HG03039 (cell line): ENCODE measurements at regions not wholly inside any gene's neighbourhood (a gene's known extent, or its start where the extent isn't known, plus 50 kb on each side); places are given as distances from the start of the nearest gene placed in this dataset.
"Not testable (repeated sequence)": the region's sequence is repeated elsewhere in the genome, so short reads cannot be mapped to it uniquely, and the experiment has no call there.

Experiments
- ATAC-seq: cut with Tn5 transposase; IDR thresholded peaks from one replicate; pipeline ENCODE4 v1.9.1; 2021; ENCODE audit warnings: mild to moderate bottlenecking, moderate library complexity; ENCODE audit not compliant: unreplicated experiment

DNA sequence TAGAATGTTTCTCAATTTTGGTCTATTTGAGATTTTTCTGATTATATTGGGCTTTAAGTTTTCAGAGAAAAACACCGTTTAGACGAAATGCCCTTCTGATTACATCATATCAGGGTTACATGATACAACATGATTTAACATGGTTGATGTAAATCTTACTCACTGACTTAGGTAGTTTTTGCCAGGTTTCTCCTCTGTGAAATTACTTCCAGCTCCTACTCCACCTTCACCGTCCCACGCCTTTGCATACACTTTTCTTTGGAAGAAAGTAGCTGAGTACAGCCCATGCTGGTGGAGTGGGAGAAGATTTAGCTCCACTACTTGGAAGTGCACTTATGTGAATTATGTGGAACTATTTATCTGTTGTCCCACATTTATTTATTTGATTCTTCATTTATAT, 433.2 kb upstream of the KLHL1 start:
- no peak for ATAC-seq

DNA sequence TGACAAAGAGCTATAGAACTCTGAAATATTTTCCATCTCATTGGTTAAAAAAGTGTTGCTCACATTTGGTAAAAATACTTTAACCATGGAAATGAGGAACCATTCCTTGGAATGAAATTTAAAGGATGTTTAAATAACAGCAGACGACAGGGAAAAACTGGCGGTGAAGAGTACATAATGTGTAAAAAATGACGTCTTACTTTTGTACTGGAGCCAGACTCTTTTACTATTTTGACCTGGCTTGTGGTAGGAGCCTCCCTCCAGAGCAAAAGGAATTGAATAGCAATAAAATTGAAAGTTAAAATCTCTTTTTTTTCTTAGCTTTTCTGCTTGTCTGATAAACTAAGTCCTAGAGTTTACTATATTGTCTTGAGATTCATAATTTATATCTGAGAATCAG, 426.2 kb upstream of the KLHL1 start:
- no peak for ATAC-seq

- ATAC-seq = no peak
Measured at GRCh38 chr13:70529652-70530051, 421.4 kb upstream of the KLHL1 start.

- no peak for ATAC-seq
Measured at GRCh38 chr13:70527599-70527998, 419.3 kb upstream of the KLHL1 start.

DNA sequence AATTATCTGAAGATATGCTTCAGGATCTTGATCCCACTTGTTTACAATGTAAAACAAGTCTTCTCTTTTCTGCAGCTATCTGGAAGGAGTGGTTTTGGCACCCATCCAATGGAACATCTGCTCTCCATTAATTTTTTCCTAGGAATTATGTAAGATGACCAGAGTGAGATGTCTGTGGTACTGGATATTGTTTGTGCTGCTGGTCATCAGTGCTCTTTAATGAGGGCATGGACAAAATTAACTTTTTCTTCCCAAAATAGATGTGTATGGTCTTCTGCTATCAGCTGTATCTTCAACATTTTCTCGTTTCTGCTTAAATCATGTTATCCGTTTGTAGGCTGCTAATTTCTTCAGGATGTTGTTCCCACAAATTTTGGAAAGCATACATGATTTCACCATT, 415.4 kb upstream of the KLHL1 start:
- ATAC-seq = no peak

DNA sequence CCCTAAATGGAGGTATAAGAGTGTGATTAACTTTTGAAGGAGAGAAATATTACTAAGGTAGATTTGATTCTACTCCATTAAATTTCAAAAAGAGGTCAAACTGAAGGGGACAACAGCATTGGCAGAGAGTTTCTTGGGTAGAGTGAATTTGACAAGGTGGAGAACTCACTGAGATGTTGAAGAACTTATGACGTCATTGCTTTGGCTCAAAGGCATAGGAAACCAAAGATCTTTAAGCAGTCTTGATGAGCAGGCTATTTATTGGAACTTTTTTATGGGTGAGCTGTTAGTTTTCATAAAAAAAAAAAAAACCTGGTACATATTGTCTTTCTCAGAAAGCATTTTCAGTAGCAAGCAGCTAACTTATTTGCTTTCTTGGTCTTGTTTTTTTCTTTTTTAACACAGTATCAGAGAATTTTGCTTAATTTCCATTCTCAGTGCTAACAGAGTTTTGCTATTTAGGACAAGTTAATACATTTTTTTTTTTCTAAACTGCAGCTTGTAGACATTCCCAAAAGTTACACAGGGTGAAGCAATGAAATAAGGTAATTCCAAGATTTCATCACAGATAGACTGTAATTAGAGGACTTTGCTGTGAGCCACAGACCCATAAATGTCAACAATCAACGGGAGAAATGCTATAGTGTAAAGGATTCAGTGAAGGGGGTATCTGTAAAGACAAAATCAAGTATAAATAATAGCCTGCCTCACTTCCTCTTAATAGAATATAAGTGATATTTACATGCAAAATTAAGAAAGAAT, 412.2 kb upstream of the KLHL1 start:
- no peak for ATAC-seq

DNA sequence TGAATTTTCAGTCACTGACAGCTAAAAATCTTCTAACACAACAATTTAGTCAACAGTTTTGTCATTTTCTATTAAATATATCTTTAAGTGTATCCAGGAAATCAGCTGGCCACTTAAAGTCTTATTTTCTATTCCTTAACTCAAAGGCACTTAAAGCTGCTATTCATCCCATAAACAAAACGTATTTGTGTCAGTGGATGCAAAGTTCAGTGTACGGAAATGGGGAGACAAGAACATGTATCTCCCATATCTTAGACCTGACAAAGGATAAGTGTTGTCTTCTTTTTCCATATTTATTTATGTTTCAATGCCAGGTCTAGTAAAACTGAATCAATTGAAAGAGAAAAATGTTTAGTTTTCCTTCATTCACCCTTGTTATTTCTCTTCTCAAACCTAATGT, 409.8 kb upstream of the KLHL1 start:
- no peak for ATAC-seq

DNA sequence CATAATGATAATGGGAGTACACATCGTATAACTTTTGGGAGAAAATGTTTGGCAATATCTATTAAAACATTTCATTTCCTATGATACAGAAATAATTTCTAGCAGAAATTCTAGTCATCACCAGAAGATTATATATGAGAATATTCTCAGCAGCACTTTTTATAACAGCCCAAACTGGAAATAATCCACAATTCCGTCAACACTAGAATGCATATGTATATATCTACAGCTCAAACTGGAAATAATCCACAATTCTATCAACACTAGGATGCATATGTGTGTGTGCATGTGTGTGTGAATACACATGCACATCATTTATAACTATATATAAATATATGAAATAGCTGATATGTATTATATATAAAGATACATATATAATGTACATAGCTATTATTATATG, 408.0 kb upstream of the KLHL1 start:
- no peak for ATAC-seq

DNA sequence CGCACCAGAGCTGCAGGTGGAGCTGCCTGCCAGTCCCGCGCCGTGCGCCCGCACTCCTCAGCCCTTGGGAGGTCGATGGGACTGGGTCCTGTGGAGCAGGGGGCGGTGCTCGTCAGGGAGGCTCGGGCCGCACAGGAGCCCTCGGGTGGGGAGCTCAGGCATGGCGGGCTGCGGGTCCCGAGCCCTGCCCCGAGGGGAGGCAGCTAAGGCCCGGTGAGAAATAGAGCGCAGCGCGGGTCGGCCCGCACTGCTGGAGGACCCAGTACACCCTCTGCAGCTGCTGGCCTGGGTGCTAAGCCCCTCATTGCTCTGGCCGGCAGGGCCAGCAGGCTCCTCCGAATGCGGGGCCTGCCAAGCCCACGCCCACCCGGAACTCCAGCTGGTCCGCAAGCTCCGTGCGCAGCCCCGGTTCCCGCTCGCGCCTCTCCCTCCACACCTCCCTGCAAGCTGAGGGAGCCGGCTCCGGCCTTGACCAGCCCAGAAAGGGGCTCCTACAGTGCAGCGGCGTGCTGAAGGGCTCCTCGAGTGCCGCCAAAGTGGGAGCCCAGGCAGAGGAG, 403.7 kb upstream of the KLHL1 start:
- not testable (repeated sequence) for ATAC-seq

DNA sequence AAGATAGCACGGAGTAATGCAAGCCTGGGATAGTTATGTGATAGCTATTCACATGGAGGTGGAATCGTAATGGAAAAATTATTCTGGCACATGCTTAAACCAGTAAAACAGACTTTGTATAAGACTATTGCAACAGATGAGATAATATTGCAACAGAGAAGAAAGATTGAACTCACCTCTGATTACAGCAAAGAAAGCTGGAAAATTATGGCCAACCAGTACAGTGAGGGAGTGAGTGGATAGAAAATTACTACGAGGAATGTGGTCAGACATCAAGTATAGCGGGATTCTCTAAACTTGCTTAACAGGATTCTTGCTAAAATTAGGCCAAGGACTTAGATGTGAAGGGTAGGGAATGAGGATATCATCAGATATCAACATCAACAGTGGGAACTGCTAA, 397.6 kb upstream of the KLHL1 start:
- no peak for ATAC-seq

DNA sequence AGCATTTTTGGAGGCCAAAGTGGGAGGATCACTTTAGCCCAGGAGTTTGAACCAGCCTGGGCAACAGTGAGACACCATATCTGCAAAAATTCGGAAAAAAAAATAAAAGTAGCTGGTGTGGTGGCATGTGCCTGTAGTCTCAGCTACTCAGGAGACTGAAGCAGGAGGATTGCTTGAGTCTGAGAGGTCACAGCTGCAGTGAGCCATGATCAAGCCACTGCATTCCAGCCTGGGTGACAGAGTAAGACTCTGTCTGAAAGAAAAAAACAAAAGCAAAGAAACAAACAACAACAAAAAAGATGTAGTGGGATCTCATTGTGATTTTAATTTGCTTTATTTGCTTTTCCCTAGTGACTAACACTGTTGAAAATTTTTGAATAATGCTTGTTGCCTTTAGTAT, 394.7 kb upstream of the KLHL1 start:
- ATAC-seq = no peak

DNA sequence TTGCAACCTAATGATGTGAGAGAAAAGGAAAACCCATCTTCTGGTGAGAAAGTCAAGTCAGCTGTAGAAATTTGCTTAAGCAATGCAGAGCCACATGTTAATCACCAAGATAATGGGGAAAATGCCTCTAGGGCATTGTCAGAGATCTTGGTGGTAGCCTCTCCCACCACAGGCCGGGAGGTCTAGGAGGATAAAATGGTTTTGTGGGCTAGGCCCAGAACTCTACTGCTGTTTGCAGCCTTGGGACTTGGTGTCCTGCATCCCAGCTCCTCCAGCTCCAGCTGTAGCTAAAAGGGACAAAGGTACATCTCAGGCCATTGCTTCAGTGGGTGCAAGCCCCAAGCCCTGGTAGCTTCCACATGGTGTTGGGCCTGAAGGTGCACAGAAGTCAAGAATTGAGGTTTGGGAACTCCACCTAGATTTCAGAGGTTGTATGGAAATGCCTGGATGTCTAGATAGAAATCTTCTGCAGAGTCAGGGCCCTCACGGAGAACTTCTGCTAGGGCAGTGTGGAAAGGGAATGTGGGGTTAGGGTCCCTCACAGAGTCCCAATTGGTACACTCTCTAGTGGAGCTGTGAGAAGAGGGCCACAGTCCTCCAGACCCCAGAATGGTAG, 382.2 kb upstream of the KLHL1 start:
- no peak for ATAC-seq

GRCh38 chr13:70484931-70485330, 376.7 kb upstream of the KLHL1 start:
- no peak for ATAC-seq

DNA sequence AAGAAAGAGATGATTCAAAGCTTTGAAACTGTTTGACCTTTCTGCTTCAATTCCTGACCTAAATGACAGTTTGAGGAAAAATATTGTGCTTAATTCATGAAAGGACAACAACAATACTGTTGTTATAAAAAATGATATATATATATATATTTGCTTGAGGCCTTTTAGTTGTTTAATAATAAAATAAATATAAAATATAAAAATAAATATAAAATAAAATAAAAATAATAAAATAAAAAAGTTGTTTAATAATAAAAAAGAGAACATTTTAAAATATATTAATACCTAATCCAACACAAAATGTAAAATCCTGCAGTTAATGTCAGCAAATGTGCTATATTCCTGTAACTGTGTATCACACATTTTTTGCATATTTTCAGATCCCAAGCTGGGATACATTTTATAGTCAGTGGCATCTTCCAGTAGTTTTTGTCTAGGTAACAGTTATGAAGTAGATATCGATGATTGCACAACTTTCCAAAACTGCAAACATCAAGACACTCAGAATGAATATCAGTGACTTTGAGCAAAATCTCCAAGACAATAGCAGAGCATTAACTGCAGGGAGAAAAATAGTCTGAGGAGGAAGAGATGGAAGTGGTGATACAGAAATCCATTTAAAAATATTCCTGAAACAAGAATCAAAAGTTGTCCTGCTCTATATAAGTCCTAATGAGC, 375.5 kb upstream of the KLHL1 start:
- no peak for ATAC-seq

GRCh38 chr13:70473907-70474306, 365.7 kb upstream of the KLHL1 start:
- no peak for ATAC-seq

- no peak for ATAC-seq
Measured at GRCh38 chr13:70469077-70469476, 360.8 kb upstream of the KLHL1 start.

- no peak for ATAC-seq
Measured at GRCh38 chr13:70457474-70457873, 349.2 kb upstream of the KLHL1 start.

GRCh38 chr13:70448820-70449219, 340.6 kb upstream of the KLHL1 start:
- ATAC-seq = no peak

DNA sequence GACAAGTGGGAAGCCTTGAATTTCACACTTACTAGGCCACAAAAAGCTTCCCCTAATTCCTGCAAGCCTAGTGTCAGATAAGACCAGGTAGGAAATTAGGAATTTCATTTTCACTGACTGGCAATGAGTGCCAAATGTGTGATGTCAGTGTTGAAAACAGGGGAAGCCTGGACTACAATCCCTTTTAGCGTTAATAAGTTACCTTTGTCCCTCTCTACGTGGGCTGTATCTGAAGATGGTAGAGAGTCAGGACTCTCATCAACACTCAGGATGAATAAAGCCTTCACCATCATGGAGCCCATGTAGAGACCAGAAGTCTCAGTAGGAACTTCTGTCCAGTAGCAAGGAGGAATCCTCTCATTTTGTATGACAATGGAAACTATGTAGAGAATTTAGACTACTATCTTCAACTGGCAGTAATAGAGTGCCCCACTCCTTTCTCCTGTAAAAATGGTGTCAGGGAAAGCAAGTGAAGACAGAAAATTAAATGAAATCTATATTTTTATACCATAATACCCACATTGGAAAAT, 324.1 kb upstream of the KLHL1 start:
- no peak for ATAC-seq

GRCh38 chr13:70430256-70430655, 322.0 kb upstream of the KLHL1 start:
- no peak for ATAC-seq

GRCh38 chr13:70424928-70425327, 316.7 kb upstream of the KLHL1 start:
- ATAC-seq = no peak

DNA sequence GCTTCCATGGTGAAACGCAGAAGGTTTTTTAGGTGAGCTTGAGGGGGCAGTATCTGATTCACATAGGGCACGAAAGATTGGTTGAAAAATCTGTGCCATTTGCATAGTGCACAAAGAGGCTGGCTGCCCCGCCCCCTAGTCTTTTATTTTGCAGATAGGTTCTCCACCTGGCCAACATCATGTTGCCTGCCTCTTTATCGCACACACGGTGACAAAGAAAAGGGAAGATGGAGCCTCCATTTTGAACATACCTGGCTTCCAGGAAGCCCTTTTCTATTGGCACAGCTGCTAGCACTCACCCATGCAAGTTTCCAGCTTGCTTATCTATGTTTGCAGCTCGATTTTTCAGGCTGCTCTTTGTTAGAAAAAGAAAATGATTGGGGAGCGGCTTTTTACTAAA, 316.2 kb upstream of the KLHL1 start:
- no peak for ATAC-seq
